Psoas muscle (tissue), 7 donors: ENCODE measurements at regions not wholly inside any gene's neighbourhood (a gene's known extent, or its start where the extent isn't known, plus 50 kb on each side); places are given as distances from the start of the nearest gene placed in this dataset.

Source experiments
- ATAC-seq, 4 donors: fragments of 200-7000 bp; cut with Tn5 transposase; one replicate each; pipeline ENCODE4 v1.9.1; 2020; ENCODE audit warnings: moderate library complexity in 3 of 4, mild to moderate bottlenecking in 2 of 4
- DNase-seq, 2 donors: peaks; one replicate each; pipeline ENCODE4 v3.0.0-alpha.2; 2020
- H3K27ac ChIP-seq: fragments of 200-600 bp; one replicate; pipeline ENCODE4 v1.8.0; 2022
- H3K27me3 ChIP-seq, 3 donors: fragments of 200-600 bp in 1 of 3; one replicate each; pipeline versions ENCODE4 v1.6.1 to v1.8.0; 2013 to 2022; ENCODE audit warnings: low read length in 2 of 3, mild to moderate bottlenecking in 2 of 3, moderate library complexity in 1 of 3; ENCODE audit not compliant: insufficient read depth in 3 of 3
- H3K36me3 ChIP-seq, 2 donors: fragments of 200-600 bp in 1 of 2; one replicate each; pipeline versions ENCODE4 v1.6.1 to v1.8.0; 2013 to 2022; ENCODE audit warnings: low read depth in 1 of 2, mild to moderate bottlenecking in 1 of 2, moderate library complexity in 1 of 2; ENCODE audit not compliant: insufficient read depth in 1 of 2
- H3K4me1 ChIP-seq: fragments of 200-600 bp; one replicate; pipeline ENCODE4 v1.8.0; 2022
- H3K4me3 ChIP-seq: fragments of 200-600 bp; one replicate; pipeline ENCODE4 v1.8.0; 2022; ENCODE audit warnings: mild to moderate bottlenecking
- H3K9me3 ChIP-seq: fragments of 200-600 bp; one replicate; pipeline ENCODE4 v1.8.0; 2022
- WGBS, 3 donors: extraction: QIAGEN DNeasy Blood & Tissue Kit; methylation state at CpG; one replicate each; pipeline versions ENCODE4 v1.1.6 to v1.1.7; 2013; 5-methylcytosine and 5-hydroxymethylcytosine counted together
- intact Hi-C, 2 donors: fragments of 100-400 bp; cut with DNase I; formaldehyde crosslinking; loops; one replicate each; pipeline versions ENCODE4 v1.11.0 to v1.14.2; 2022
- TF ChIP-seq, protein P1 (sequence below): fragments of 200-600 bp; IDR thresholded peaks from one replicate; pipeline ENCODE4 v1.8.0; 2022; ENCODE audit warnings: antibody characterized with exemption
- donor health status: healthy with polysubstance abuse.
- donor health status: DM: no; HTN: no; CAD: no; lungs with moderate emphysema.
- donor health status: Bipolar disorder and iron deficiency.
- donor health status: healthy.
- donor health status: DM: yes; HTN: yes; CAD: no.
- donor health status: DM: no; HTN: no; CAD: no.
- donor health status: DM: yes; HTN: yes; CAD: no.

DNA sequence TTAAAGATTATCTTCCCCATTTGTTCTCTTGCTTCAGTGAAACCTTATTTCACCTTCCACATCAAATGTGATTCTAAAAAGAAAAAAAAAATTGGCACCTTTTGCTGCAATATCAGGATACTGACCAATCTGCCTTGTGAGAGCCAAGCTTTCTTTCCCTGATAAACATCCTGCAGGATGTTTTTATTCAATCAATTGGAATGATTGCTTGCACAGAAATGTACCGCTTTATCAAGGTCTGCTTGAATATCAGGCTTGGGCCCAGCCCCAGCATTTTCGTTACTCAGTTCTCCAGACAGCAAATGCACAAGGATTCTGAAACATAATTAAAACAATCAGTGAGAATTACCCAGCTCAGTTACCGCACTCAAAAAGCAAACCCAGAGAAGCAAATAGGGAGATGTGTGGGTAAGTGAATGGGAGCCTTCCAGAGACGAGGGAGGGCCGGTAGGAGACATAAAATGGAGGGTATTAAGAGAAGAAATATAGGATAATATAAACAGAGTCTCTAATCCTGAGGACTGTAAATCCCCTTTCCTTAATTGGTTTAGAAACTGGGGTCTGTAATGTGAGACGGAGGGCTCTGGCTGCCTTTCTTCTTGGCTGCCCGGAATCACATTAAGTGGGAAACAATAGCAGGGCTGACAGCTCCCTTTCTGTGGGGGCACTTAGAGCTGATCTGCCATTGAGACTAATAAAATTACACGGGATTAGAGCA is 291.8 kb downstream of the ICOS start:
- DNase-seq, result no peak
- 55 to 65% (median 61%) methylated on average over 8 of the region's 8 CpGs for WGBS, 3 donors
- no peak for ATAC-seq
- Histone ChIP-seq H3K27me3 (peaks cover 0 to 9% (median 0%) of the 10 kb centered on the region in 3 donors), H3K36me3 (no peaks in the 10 kb centered on the region), H3K4me3 (no peak overlapping the region), H3K4me1 (no peaks in the 10 kb centered on the region), H3K9me3 (no peaks in the 10 kb centered on the region), H3K27ac (no peak overlapping the region)
- TF ChIP-seq, protein P1, sequence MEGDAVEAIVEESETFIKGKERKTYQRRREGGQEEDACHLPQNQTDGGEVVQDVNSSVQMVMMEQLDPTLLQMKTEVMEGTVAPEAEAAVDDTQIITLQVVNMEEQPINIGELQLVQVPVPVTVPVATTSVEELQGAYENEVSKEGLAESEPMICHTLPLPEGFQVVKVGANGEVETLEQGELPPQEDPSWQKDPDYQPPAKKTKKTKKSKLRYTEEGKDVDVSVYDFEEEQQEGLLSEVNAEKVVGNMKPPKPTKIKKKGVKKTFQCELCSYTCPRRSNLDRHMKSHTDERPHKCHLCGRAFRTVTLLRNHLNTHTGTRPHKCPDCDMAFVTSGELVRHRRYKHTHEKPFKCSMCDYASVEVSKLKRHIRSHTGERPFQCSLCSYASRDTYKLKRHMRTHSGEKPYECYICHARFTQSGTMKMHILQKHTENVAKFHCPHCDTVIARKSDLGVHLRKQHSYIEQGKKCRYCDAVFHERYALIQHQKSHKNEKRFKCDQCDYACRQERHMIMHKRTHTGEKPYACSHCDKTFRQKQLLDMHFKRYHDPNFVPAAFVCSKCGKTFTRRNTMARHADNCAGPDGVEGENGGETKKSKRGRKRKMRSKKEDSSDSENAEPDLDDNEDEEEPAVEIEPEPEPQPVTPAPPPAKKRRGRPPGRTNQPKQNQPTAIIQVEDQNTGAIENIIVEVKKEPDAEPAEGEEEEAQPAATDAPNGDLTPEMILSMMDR, result no peak
- intact Hi-C loops, result no loop called here

GRCh38 chr2:204234248-204234647 is 297.7 kb downstream of the ICOS start:
- H3K27ac ChIP-seq, result no peak overlapping the region
- no peaks in the 10 kb centered on the region for H3K9me3 ChIP-seq
- H3K36me3 ChIP-seq, result no peaks in the 10 kb centered on the region
- H3K4me1 ChIP-seq, result no peaks in the 10 kb centered on the region
- WGBS, 3 donors, result 85 to 92% (median 86%) methylated on average over 3 of the region's 3 CpGs
- H3K27me3 ChIP-seq, result peaks cover 0 to 2% (median 0%) of the 10 kb centered on the region in 3 donors
- ATAC-seq, result no peak
- no peak for DNase-seq
- H3K4me3 ChIP-seq, result no peak overlapping the region
- TF ChIP-seq, protein P1, result no peak
- intact Hi-C loops, result no loop called here

DNA sequence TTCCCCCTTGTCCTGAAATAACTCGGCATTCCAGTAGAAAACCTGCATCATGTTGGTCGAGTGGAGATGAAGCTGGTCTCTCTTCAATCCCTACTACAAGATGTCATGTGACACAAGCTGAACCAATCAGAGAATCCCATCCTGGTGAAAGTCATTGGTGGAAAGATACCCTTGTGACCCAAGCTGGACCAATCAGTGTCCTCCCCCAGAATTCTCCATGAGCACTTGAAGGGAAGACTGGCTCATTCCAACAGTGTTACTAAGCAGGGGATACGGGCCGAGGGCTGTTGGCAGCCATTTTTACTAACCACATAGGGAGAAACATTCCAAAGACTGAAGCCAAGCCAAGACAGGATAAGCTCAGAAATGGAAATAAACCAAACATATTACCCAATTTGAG is 298.3 kb downstream of the ICOS start:
- DNase-seq (no peak), ATAC-seq (no peak)
- TF ChIP-seq, protein P1, result no peak
- no peaks in the 10 kb centered on the region for H3K27me3 ChIP-seq
- H3K36me3 ChIP-seq, result no peaks in the 10 kb centered on the region
- no peaks in the 10 kb centered on the region for H3K9me3 ChIP-seq
- H3K4me1 ChIP-seq, result no peaks in the 10 kb centered on the region
- WGBS, 3 donors, result 49 to 73% (median 54%) methylated on average over 4 of the region's 4 CpGs
- intact Hi-C loops, result no loop called here
- no peak overlapping the region for H3K27ac ChIP-seq
- H3K4me3 ChIP-seq, result no peak overlapping the region

DNA sequence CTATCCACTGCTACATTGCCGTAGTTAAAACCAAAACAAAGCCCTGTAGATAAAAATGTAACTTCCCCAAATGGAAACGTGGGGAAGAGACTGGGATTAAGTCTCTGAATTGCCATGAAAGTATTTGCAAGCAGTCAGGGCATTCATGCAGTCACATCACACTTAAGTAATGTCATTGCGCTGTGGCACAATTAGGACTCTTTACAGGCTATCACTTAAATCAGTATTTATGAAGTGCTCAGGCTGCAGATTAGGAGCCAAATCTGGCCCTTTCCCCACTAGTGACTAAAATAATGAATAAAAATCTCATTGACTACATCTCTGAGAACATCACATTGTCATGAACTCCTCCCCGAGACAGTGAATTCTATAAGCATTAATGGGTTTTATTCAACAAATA is 300.9 kb downstream of the ICOS start:
- intact Hi-C loops, result no loop called here
- Histone ChIP-seq H3K27ac (no peak overlapping the region), H3K9me3 (no peaks in the 10 kb centered on the region), H3K4me1 (no peaks in the 10 kb centered on the region), H3K36me3 (no peaks in the 10 kb centered on the region), H3K27me3 (no peaks in the 10 kb centered on the region), H3K4me3 (no peak overlapping the region)
- ATAC-seq (no peak), DNase-seq (no peak)
- TF ChIP-seq, protein P1, result no peak
- WGBS, 3 donors, result 73 to 81% (median 76%) methylated on average over 4 of the region's 4 CpGs
